Stimulated activated naive CD4-positive, alpha-beta T cell (primary cell): ENCODE measurements at regions not wholly inside any gene's neighbourhood (a gene's known extent, or its start where the extent isn't known, plus 50 kb on each side); places are given as distances from the start of the nearest gene placed in this dataset.
"Not testable (repeated sequence)": the region's sequence is repeated elsewhere in the genome, so short reads cannot be mapped to it uniquely, and the experiment has no call there.

Experiments
- DNase-seq, 6 experiments: peaks; one replicate each; lab custom pipeline; 2025; lab: John Stamatoyannopoulos, UW

- DNase-seq, result no peak
Measured at GRCh38 chr6:150683320-150683719, 83.6 kb downstream of the PLEKHG1 start.

GRCh38 chr6:150684161-150684560 is 84.5 kb downstream of the PLEKHG1 start:
- DNase-seq, result no peak

GRCh38 chr6:150684714-150685459 is 85.2 kb downstream of the PLEKHG1 start:
- DNase-seq, result no peak

- DNase-seq, result peak in 1 of 6 experiments; percentile 1
Measured at GRCh38 chr6:150685860-150686259, 86.2 kb downstream of the PLEKHG1 start.

GRCh38 chr6:150686566-150686965 is 86.9 kb downstream of the PLEKHG1 start:
- no peak for DNase-seq

GRCh38 chr6:150687508-150687907 is 87.8 kb downstream of the PLEKHG1 start:
- DNase-seq, result no peak

GRCh38 chr6:150689900-150690590 is 90.4 kb downstream of the PLEKHG1 start:
- DNase-seq, result no peak

GRCh38 chr6:150690681-150691080 is 91.0 kb downstream of the PLEKHG1 start:
- no peak for DNase-seq

GRCh38 chr6:150691463-150691862 is 91.8 kb downstream of the PLEKHG1 start:
- no peak for DNase-seq

GRCh38 chr6:150692604-150693003 is 92.9 kb downstream of the PLEKHG1 start:
- DNase-seq, result no peak

GRCh38 chr6:150694889-150695288 is 95.2 kb downstream of the PLEKHG1 start:
- DNase-seq, result no peak

- DNase-seq, result no peak
Measured at GRCh38 chr6:150695652-150696051, 96.0 kb downstream of the PLEKHG1 start.

- no peak for DNase-seq
Measured at GRCh38 chr6:150696190-150696589, 96.5 kb downstream of the PLEKHG1 start.

GRCh38 chr6:150696918-150697317 is 97.2 kb downstream of the PLEKHG1 start:
- not testable (repeated sequence) for DNase-seq

- DNase-seq, result no peak
Measured at GRCh38 chr6:150697515-150697914, 97.8 kb downstream of the PLEKHG1 start.

- no peak for DNase-seq
Measured at GRCh38 chr6:150698391-150698790, 98.7 kb downstream of the PLEKHG1 start.

- DNase-seq, result no peak
Measured at GRCh38 chr6:150702675-150703074, 103.0 kb downstream of the PLEKHG1 start.

- DNase-seq, result no peak
Measured at GRCh38 chr6:150704447-150705192, 104.9 kb downstream of the PLEKHG1 start.

GRCh38 chr6:150705392-150705791 is 105.7 kb downstream of the PLEKHG1 start:
- DNase-seq, result no peak

GRCh38 chr6:150710236-150710635 is 110.6 kb downstream of the PLEKHG1 start:
- no peak for DNase-seq

- DNase-seq, result no peak
Measured at GRCh38 chr6:150711061-150711460, 111.4 kb downstream of the PLEKHG1 start.

- no peak for DNase-seq
Measured at GRCh38 chr6:150711584-150712504, 112.2 kb downstream of the PLEKHG1 start.
